OCI-LY1 (cell line): ENCODE measurements at regions not wholly inside any gene's neighbourhood (a gene's known extent, or its start where the extent isn't known, plus 50 kb on each side); places are given as distances from the start of the nearest gene placed in this dataset.

Experiments used
- CTCF ChIP-seq: fragments of 200-600 bp; sonication (generic), shearing (Covaris generic); IDR thresholded peaks from 2 replicates; pipeline ENCODE4 v1.5.1; 2017; ENCODE audit warnings: mild to moderate bottlenecking, antibody characterized with exemption, low read length, moderate library complexity, mixed read lengths
- EZH2 ChIP-seq: fragments of 200-600 bp; sonication (generic), shearing (Covaris generic); IDR thresholded peaks from 2 replicates; pipeline ENCODE4 v1.8.0; 2017; ENCODE audit warnings: borderline replicate concordance, mixed run types, mild to moderate bottlenecking, antibody characterized with exemption, low read length, moderate library complexity, mixed read lengths

GRCh38 chr5:60226128-60226527 is 332.6 kb upstream of the PDE4D start:
- TF ChIP-seq CTCF (no peak), EZH2 (no peak)
